GM21381 (cell line): ENCODE measurements at regions not wholly inside any gene's neighbourhood (a gene's known extent, or its start where the extent isn't known, plus 50 kb on each side); places are given as distances from the start of the nearest gene placed in this dataset.
"Not testable (repeated sequence)": the region's sequence is repeated elsewhere in the genome, so short reads cannot be mapped to it uniquely, and the experiment has no call there.

ENCODE experiments used
- ATAC-seq: cut with Tn5 transposase; IDR thresholded peaks from one replicate; pipeline ENCODE4 v1.9.1; 2021; ENCODE audit warnings: mild to moderate bottlenecking, moderate library complexity; ENCODE audit not compliant: unreplicated experiment

GRCh38 chr9:16052757-16053530 is 500.1 kb downstream of the CCDC171 start:
- no peak for ATAC-seq

DNA sequence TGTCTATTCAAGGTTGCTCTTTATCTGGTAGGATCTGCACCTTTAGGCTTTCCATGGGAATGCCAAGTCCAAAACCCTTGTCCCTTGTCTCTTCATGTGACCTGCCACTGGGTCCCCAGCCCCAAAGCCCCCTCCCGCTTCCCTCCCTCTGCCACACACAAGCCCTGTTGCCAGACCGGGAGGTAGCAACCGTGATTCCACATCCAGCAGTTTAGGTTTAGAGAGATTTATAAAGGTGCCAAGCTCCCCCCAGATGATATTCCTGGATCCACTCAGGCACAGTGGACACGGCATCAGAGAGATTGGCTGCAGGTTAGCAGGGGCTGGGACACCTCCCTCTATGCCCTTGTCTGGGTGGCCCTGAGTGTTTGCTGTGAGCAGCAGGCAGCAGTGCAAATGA is 504.7 kb downstream of the CCDC171 start:
- no peak for ATAC-seq

- peak; percentile 47 for ATAC-seq
Observed at GRCh38 chr9:16058131-16058549, 505.3 kb downstream of the CCDC171 start.

- ATAC-seq, result no peak
Observed at GRCh38 chr9:16060436-16061129, 507.7 kb downstream of the CCDC171 start.

- ATAC-seq, result no peak
Observed at GRCh38 chr9:16062542-16063240, 509.8 kb downstream of the CCDC171 start.

GRCh38 chr9:16063241-16063591 is 510.4 kb downstream of the CCDC171 start:
- no peak for ATAC-seq

GRCh38 chr9:16064771-16065170 is 511.9 kb downstream of the CCDC171 start:
- no peak for ATAC-seq

DNA sequence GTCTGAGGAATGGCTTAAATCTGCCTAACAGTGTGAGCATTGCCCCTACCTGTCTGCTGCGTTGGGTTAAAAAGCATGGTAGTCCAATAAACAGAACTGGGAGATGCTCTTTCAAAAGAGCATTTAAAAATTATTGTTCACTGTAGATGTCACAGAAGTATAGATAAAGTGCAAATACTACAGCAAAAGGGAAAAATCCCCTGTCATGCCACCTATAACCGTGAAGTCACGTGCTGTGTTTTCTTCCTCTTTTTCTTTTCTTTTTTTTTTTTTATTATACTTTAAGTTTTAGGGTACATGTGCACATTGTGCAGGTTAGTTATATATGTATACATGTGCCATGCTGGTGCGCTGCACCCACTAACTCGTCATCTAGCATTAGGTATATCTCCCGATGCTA is 513.4 kb downstream of the CCDC171 start:
- ATAC-seq, result not testable (repeated sequence)

GRCh38 chr9:16068476-16068875 is 515.6 kb downstream of the CCDC171 start:
- ATAC-seq, result no peak

- ATAC-seq, result no peak
Observed at GRCh38 chr9:16069249-16069648, 516.4 kb downstream of the CCDC171 start.

DNA sequence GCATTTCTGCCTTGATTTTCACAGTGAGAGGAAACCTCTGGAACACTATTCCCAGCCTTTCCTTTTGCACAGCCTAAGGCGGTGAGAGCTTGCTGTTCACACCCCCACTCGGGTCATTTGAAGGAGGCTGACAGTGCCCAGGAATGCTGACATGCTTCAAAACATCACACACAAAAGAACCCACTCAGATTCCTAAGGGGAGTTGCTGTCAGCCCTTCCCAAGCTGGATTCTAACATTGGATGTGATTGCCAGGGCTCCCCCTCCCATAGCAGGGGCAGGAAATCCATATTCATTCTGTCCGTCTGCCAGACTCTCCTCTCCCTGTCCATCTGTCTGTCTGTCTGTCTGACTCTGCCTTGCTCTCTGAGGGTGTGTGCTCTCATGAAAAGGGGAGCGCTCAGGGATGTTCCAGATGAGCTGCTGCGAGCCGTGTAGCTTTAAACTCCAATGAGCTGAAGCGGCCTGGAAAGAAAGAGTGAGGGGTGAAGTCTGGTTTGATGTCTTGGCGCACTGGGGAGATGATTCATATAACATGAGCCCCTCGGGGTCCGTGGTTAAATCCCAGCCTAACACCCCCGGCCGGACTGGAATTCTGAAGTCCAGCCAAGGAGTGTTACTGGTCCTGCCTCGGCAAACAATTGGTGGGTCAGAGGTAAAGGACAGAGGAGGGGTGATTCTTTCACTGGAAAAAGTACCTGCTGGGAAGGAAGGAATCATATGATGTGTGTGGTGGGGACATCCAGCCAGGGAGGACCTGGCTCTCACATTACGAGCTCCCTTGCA is 517.0 kb downstream of the CCDC171 start:
- ATAC-seq, result no peak

- ATAC-seq, result no peak
Observed at GRCh38 chr9:16070455-16071145, 517.8 kb downstream of the CCDC171 start.

DNA sequence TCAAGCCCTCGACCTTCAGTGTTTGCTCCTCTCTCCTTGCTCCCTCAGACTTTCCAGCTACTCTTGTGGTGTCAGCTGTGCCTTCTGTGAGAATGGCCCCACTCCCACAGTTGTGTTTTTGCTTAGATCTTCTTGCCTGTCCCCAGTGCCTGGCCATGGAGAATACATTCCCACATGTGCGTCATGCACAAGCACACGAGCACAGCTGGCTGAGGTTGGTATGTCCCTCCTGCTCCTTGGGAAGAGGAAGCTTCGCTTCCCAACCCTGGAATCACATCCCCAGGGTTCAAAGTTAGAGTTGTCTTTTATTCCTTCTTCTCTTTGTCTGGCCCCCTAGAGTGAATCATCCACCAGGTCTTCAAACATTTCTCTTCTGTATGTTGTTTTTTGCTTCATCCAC is 518.6 kb downstream of the CCDC171 start:
- ATAC-seq, result no peak

GRCh38 chr9:16074963-16075362 is 522.1 kb downstream of the CCDC171 start:
- ATAC-seq, result no peak

- ATAC-seq, result no peak
Observed at GRCh38 chr9:16075696-16076095, 522.9 kb downstream of the CCDC171 start.

DNA sequence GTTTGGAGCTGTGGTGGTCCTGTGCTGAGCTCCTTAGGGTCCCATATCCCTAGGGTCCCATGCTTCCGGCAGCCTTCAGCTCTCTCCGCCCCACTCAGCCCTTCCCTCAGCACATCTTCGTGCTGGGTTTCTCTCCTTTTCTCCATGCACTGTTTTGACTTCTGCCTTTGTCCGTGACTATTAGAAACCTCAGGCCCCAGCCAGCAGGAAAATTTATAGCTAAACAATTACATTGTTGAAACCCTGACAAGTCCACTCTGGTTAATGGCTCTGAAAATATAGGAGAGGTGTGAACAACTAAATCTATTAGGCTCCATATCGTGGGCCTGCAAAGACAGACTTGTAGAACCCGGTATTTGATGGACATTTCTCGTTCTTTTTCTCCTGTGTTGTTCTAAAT is 523.7 kb downstream of the CCDC171 start:
- ATAC-seq, result no peak

- ATAC-seq, result no peak
Observed at GRCh38 chr9:16082796-16083195, 530.0 kb downstream of the CCDC171 start.

DNA sequence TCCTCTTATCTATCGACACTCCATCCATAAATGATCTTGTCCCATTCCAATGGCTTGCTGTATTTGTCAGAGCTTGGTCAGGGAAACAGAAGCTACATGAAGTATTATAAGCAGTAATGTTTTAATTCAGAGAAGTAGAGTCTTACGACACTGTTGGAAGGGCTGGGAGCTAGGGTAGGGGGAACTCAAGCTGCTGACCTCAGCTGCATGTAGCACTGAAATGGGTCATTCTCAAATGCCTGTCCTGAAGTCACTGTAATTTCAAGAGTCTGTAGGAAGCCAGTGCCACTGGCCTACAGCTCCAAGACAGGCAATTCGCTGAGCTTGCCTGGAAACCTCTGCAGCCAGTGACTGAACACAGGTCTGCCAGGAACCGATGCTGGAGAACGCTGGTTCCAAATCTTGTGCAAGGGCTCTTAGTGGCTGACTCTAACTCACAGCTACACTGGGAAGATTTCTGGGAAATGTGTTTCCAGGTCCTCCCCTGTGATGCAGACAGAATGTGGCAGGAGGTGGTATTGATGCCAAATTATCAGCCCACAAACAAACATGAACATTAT is 532.4 kb downstream of the CCDC171 start:
- ATAC-seq, result no peak

GRCh38 chr9:16090907-16091629 is 538.2 kb downstream of the CCDC171 start:
- ATAC-seq, result no peak
